ENCODE measurements at regions not wholly inside any gene's neighbourhood (a gene's known extent, or its start where the extent isn't known, plus 50 kb on each side); places are given as distances from the start of the nearest gene placed in this dataset.

DNA sequence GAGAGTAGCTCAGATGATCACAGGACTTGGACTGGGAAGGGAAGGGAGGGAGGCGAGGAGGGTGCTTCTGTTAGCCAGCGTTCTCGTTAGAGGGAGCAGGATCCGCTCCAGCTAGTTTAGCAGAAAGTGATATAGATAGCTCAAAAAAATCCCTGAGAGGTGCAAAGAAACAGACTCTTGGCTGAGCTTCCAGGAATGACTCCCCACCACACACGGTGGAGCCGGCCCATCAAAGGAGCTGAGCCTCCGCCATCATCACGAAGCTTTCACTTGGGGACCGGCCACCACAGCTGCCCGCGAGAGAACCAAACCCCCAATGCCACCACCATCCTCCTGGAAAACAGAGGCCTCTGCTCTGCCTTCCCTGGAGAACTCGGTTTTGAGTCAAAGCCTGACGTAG, 124.6 kb upstream of the BCL2L14 start:
- no peak for DNase-seq

DNA sequence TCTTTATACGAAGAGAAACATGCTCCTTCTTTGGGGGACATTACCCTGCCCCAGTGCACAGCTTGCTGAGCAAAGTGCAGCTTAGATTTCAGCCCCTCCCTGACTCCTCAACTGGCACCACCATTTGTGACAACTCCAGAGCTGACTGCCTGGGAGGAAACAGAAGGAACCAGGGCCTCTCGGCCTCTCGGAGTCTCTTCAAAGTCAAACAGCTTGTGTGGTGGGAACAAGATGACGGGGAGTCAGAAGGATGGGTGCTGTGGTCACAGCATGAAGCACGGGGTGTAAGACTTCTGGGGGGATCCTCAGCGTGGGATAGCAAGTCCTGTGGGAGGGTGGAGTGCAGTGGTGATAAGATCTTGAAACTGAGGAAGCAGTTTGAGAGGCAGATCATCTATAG, 123.5 kb upstream of the BCL2L14 start:
- no peak for DNase-seq

GRCh38 chr12:11949738-11950411, 120.9 kb upstream of the BCL2L14 start:
- no peak for DNase-seq

- DNase-seq, result no peak
Measured at GRCh38 chr12:11951209-11951608, 119.5 kb upstream of the BCL2L14 start.

GRCh38 chr12:11953523-11953922, 117.2 kb upstream of the BCL2L14 start:
- no peak for DNase-seq

DNA sequence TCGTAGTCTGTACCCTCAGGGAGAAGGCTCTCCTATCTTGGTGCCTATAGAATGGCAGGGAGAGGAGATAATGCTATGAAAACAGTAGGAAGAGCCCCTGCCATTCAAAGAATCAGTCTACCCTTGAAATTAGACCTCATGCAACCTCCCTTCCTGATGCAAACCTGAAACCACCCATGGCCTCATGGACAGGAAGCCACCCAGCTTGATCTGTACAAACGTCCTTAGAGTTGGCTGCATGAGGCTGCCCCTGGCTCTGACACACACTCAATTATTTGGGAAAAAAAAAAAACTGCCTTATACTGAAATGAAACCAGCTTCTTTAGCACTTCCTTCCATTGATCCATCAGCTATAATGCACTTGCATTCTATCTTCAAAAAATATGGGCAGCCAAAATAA, 116.6 kb upstream of the BCL2L14 start:
- DNase-seq, result no peak

GRCh38 chr12:11958221-11959091, 112.3 kb upstream of the BCL2L14 start:
- DNase-seq, result no peak

DNA sequence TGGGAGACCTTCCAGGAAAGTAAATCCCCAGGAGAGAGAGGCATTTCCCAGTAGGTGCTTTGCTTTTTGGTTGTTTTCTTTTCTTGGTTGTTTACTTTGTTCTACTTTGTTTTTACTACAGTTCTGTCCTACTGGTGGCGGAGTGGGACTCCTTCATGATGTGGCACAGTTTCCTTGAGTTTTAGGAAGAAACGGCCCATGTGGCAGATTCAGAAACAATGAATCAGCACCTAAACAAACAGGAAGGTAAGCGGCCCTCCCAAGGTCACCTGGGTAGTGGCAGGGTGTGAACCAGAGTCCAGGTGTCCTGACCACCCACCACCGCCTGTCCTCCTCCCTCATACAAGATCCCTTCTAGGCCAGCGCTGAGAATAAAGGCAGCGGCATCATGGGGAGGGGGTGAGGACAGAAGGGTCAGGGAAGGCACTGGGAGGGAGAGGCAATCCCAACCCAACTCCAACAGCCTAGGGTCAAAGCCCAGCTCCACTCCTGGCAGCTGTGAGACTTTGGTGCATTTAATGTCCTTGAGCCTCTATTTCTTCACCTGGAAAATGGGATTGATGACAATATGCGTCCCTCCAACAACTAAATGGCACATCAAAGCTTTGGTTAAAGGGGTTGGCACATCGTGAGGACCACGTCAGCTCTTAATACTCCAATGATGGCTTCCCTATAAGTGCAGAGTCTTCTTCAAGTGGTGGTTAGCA, 111.5 kb upstream of the BCL2L14 start:
- DNase-seq, result no peak

DNA sequence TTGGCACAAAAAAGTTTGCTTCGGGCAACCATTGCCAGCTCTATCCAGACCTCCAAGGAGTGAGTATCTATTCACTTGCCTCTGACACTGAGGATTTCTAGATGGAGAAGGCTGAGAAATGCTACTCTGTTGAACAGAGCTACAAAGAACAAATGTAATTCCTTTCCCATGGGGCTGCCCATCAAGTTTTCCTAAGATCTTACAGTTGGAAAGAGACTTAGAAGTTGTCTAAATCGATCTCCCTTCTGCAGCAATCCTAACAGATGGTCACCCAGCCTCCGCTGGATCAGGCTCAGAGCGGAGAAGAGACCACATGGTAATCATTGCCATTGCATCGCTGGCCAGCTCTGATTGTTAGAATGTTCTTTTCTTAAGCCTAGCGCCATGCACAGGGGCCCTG, 110.1 kb upstream of the BCL2L14 start:
- DNase-seq, result no peak

- DNase-seq, result no peak
Measured at GRCh38 chr12:11961686-11962085, 109.1 kb upstream of the BCL2L14 start.

DNA sequence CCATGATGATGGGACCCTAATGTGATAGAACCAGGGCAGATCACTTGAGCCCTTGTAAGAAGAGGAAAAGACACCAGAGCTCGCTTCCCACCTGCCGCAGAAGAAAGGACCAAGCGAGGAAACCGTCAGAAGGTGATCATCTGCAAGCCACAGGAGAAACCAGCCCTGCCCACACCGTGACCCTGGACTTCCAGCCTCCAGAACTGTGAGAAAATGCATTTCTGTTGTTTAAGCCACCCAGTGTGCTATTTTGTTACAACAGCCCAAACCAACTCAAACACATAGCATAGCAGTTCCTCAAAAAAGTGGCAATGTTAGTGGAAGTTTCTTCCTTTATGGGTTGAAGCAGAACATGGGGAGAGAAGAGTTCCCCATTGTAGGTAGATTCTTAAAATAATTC, 107.9 kb upstream of the BCL2L14 start:
- DNase-seq, result no peak

DNA sequence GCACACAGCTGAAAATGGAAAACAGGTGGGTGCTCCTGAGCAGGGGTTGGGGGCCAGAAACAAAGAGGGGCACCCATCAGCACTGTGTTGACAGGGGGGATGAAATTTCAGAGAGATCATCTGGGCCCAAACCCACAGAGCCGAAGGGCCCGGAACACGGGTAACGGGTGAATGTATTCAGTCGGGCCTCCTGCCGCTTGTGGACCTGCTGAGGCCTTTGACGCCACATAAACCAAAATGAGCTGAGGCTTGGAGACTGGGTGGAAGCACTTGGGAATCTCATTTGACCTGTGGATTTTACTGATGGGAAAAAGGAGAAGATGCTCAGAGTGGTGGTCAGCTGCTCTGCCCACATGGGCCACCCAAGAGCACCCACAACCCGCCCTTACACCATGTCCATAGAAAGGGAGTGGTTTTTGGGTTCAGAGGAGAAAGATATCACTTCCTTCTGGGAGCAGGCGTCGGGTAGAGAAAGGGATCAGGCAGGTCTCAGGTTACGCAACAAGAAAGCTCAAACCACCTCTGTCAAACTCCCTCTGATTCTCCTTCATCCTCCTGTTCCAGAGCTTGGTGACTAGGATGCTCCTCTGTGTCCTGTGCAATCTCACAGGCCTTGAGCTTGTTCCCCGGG, 106.8 kb upstream of the BCL2L14 start:
- no peak for DNase-seq

- DNase-seq, result no peak
Measured at GRCh38 chr12:11965258-11965910, 105.4 kb upstream of the BCL2L14 start.

GRCh38 chr12:11967376-11968047, 103.2 kb upstream of the BCL2L14 start:
- DNase-seq, result no peak

DNA sequence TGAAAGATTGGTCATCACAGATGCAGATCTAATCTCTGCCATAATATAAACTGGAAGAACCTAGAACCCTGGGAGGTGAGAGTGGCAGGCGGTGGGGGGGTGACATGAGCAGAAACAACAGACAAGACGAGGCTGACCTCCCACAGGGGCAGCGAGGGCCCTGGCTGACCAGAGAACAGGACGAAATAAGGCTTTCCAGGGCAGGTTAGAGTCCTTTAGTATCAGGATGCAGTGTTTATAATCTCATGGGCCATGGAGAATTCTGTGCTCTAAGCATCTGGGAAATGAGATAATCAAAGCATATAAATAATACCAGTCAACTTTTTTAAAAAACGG, 102.7 kb upstream of the BCL2L14 start:
- DNase-seq, result no peak

GRCh38 chr12:11968516-11968915, 102.2 kb upstream of the BCL2L14 start:
- no peak for DNase-seq

GRCh38 chr12:11969437-11970154, 101.1 kb upstream of the BCL2L14 start:
- no peak for DNase-seq

DNA sequence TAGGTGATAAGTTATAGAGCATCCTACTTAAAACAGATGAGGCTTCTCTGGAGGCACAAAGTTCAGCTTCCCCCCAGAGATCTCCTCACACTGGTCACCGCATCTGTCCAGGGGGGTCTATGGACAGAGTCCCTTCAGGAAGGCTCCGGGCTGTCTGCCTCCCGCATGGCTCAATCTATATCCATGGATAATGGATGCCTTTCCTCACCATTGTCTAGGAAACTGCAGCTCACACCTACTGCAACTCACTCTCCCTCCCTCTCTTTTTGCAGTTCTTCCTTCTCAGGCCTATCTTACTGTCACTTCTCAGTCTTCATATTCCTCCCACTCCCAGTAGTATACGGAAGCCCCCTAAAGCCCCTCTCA, 100.6 kb upstream of the BCL2L14 start:
- DNase-seq, result no peak

DNA sequence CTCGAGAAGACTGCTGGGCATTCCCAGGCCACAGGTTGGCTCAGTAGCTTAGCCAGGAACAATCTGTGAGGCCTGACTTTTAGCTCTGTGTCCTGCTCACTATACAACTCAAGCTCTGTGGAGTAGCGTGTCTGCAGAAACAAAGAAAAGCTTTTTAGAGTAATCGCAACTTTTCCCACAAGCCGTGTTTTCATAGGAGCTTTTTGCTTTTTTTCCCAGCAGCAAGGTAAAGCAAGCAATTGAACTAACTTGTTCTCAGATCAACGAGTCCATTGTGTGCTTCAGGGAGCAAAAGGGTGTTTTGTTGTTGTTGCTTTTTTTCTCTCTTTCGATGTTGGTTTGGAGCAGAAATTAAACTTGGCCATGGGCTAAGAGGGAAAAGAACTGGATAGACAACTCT, 97.3 kb upstream of the BCL2L14 start:
- no peak for DNase-seq

DNA sequence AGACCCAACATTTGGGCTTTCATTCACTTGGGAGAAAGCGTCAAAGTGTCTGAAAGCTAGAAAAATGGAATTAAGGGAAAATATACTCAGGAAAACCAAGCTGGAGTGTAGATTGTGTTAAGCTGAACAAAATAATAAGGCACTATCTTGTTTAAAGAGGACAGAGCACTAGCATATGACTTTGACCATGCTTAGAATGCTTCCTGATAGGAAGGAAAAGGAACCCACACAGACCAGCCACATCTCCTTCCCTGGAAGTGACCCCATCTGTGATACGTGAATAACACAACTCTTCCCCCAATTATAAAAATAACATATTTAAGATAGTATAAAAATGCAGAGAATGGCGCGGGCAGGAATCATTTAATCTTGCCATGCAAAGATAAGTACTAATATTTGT, 94.7 kb upstream of the BCL2L14 start:
- DNase-seq, result no peak

DNA sequence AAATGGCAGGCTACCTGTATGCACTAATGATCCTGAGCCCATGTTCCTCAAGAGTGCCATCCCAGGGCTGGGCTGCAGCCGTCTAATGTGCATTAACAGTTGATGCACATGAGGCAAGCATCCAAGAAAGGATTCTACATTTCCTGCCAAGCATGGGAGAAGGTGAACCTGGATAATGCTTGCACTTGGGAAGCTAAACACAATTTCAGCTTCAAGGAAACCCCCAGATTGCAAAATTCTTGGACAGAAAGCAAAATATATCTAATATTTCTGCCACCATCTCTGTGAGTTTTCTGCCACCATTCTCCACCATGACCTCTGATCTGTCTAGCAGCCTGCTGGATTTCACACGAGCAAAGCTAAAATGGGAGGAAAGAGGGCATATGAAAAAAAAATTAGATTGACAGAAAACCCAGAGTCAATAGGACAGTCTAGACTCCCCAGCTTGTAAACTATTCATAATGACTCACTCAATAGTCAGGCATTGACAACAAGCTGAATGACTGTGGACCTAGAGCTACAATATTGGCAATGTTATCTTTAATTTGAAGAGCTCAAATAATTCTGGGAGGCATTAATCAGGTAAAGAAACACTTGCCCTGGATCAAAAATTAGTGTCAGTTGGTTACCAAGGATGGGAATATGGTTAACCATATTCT, 91.9 kb upstream of the BCL2L14 start:
- no peak for DNase-seq

All from KG1 (cell line).